SK-N-SH treated with all-trans-retinoic acid at 6 μM for 48 hours (cell line): ENCODE measurements at regions not wholly inside any gene's neighbourhood (a gene's known extent, or its start where the extent isn't known, plus 50 kb on each side); places are given as distances from the start of the nearest gene placed in this dataset.
"Not testable (repeated sequence)": the region's sequence is repeated elsewhere in the genome, so short reads cannot be mapped to it uniquely, and the experiment has no call there.

Experiments
- CSDC2 ChIP-seq: fragments of 250-450 bp; sonication (Bioruptor Pico); IDR thresholded peaks from 2 replicates; pipeline ENCODE4 v1.5.0; 2020; ENCODE audit warnings: mild to moderate bottlenecking, moderate library complexity
- ISL1 ChIP-seq: fragments of 250-450 bp; sonication (Bioruptor Pico); IDR thresholded peaks from 2 replicates; pipeline ENCODE4 v2.1.2; 2022; ENCODE audit warnings: mild to moderate bottlenecking, moderate library complexity
- PPARA ChIP-seq: fragments of 250-450 bp; sonication (Bioruptor Pico); IDR thresholded peaks from 2 replicates; pipeline ENCODE4 v1.5.0; 2020; ENCODE audit warnings: mild to moderate bottlenecking, borderline replicate concordance
- RARB ChIP-seq: fragments of 250-450 bp; sonication (Bioruptor Pico); IDR thresholded peaks from 2 replicates; pipeline ENCODE4 v1.8.0; 2021; ENCODE audit warnings: mild to moderate bottlenecking, moderate library complexity
- SNAI2 ChIP-seq: fragments of 250-450 bp; sonication (Bioruptor Pico); IDR thresholded peaks from 2 replicates; pipeline ENCODE4 v1.5.0; 2020; ENCODE audit warnings: mild to moderate bottlenecking, moderate library complexity
- ZC3H10 ChIP-seq: fragments of 250-450 bp; sonication (Bioruptor Pico); IDR thresholded peaks from 2 replicates; pipeline ENCODE4 v1.5.1; 2021; ENCODE audit warnings: mild to moderate bottlenecking, moderate library complexity
- ZFP3 ChIP-seq: fragments of 250-450 bp; sonication (Bioruptor Pico); IDR thresholded peaks from 2 replicates; pipeline ENCODE4 v1.5.0; 2020; ENCODE audit warnings: mild to moderate bottlenecking, moderate library complexity
- ZNF70 ChIP-seq: fragments of 450-650 bp; formaldehyde crosslinking; IDR thresholded peaks from 2 replicates; pipeline ENCODE4 v1.5.0; 2020; ENCODE audit warnings: mild to moderate bottlenecking, moderate library complexity
- TF ChIP-seq, protein P1 (sequence below): fragments of 250-450 bp; sonication (Bioruptor Pico); IDR thresholded peaks from 2 replicates; pipeline ENCODE4 v1.8.0; 2020; ENCODE audit warnings: mild to moderate bottlenecking, moderate library complexity, borderline replicate concordance
- TF ChIP-seq, protein P2 (sequence below): fragments of 250-450 bp; sonication (Bioruptor Pico); IDR thresholded peaks from 2 replicates; pipeline ENCODE4 v1.8.0; 2021; ENCODE audit warnings: low read depth, mild to moderate bottlenecking, moderate library complexity, borderline replicate concordance
- TF ChIP-seq, protein P3 (sequence below): fragments of 250-450 bp; sonication (Bioruptor Pico); IDR thresholded peaks from 2 replicates; pipeline ENCODE4 v1.5.1; 2020; ENCODE audit warnings: low read depth, mild to moderate bottlenecking, moderate library complexity

DNA sequence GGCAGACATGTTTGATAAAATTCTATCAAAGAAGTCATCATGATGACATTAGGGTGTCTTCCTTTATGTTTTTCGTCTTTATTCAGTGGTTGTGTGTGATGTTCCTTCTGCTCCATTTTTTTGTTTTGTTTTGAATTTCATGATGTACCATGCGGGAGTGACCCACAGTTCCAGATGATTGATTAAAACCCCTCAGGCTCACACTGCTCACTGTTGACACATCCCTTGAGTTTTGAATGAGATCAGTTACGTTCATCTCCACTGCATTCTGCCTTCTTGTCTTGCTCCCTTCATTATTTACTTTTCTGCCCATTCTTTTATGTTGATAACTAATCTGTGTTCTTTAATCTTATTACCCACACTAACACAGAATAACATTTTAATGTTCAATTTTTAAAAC lies 421.7 kb upstream of the ANKRD20A1 start:
- not testable (repeated sequence) for TF ChIP-seq ZNF70 (CRISPR knock-in tag); ZFP3 (CRISPR knock-in tag); RARB; PPARA; ZC3H10 (CRISPR knock-in tag); CSDC2 (CRISPR knock-in tag); ISL1 (CRISPR knock-in tag); SNAI2 (CRISPR knock-in tag)
- TF ChIP-seq, protein P1, sequence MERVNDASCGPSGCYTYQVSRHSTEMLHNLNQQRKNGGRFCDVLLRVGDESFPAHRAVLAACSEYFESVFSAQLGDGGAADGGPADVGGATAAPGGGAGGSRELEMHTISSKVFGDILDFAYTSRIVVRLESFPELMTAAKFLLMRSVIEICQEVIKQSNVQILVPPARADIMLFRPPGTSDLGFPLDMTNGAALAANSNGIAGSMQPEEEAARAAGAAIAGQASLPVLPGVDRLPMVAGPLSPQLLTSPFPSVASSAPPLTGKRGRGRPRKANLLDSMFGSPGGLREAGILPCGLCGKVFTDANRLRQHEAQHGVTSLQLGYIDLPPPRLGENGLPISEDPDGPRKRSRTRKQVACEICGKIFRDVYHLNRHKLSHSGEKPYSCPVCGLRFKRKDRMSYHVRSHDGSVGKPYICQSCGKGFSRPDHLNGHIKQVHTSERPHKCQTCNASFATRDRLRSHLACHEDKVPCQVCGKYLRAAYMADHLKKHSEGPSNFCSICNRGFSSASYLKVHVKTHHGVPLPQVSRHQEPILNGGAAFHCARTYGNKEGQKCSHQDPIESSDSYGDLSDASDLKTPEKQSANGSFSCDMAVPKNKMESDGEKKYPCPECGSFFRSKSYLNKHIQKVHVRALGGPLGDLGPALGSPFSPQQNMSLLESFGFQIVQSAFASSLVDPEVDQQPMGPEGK, result not testable (repeated sequence)
- TF ChIP-seq, protein P2, sequence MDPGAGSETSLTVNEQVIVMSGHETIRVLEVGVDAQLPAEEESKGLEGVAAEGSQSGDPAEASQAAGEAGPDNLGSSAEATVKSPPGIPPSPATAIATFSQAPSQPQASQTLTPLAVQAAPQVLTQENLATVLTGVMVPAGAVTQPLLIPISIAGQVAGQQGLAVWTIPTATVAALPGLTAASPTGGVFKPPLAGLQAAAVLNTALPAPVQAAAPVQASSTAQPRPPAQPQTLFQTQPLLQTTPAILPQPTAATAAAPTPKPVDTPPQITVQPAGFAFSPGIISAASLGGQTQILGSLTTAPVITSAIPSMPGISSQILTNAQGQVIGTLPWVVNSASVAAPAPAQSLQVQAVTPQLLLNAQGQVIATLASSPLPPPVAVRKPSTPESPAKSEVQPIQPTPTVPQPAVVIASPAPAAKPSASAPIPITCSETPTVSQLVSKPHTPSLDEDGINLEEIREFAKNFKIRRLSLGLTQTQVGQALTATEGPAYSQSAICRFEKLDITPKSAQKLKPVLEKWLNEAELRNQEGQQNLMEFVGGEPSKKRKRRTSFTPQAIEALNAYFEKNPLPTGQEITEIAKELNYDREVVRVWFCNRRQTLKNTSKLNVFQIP (CRISPR knock-in tag), result not testable (repeated sequence)
- TF ChIP-seq, protein P3, sequence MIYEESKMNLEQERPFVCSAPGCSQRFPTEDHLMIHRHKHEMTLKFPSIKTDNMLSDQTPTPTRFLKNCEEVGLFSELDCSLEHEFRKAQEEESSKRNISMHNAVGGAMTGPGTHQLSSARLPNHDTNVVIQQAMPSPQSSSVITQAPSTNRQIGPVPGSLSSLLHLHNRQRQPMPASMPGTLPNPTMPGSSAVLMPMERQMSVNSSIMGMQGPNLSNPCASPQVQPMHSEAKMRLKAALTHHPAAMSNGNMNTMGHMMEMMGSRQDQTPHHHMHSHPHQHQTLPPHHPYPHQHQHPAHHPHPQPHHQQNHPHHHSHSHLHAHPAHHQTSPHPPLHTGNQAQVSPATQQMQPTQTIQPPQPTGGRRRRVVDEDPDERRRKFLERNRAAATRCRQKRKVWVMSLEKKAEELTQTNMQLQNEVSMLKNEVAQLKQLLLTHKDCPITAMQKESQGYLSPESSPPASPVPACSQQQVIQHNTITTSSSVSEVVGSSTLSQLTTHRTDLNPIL, result not testable (repeated sequence)
